GM12878 (cell line): ENCODE measurements at regions not wholly inside any gene's neighbourhood (a gene's known extent, or its start where the extent isn't known, plus 50 kb on each side); places are given as distances from the start of the nearest gene placed in this dataset.

ENCODE experiments used
- ASH2L ChIP-seq: fragments of 300-600, 200-600 bp; sonication (generic); IDR thresholded peaks from 2 replicates; pipeline ENCODE4 v1.6.1; 2017; ENCODE audit warnings: low read depth, mild to moderate bottlenecking, borderline replicate concordance
- CBX5 ChIP-seq: sonication (generic); IDR thresholded peaks from 2 replicates; pipeline ENCODE4 v1.6.1; 2016; ENCODE audit warnings: low read depth, moderate library complexity, mild to moderate bottlenecking, inconsistent platforms
- CTCF ChIP-seq, 3 experiments: IDR thresholded peaks in 2 of 3; conservative IDR thresholded peaks in 1 of 3; 2 replicates each; pipeline ENCODE4 v1.5.1; 2011; ENCODE audit warnings: low read depth in 3 of 3, low read length in 3 of 3, mild to moderate bottlenecking in 3 of 3, control low read depth in 2 of 3, moderate library complexity in 2 of 3, inconsistent platforms in 1 of 3, mixed read lengths in 1 of 3; ENCODE audit not compliant: control insufficient read depth in 2 of 3, insufficient read depth in 1 of 3; ENCODE audit errors: extremely low read depth in 1 of 3
- FOXK2 ChIP-seq: fragments of 450-650 bp; IDR thresholded peaks from 2 replicates; pipeline ENCODE4 v1.6.1; 2017; ENCODE audit warnings: mild to moderate bottlenecking, moderate library complexity
- SREBF2 ChIP-seq: IDR thresholded peaks from 2 replicates; pipeline ENCODE4 v1.6.1; 2012; ENCODE audit warnings: mild to moderate bottlenecking, low read length
- STAT1 ChIP-seq: fragments of 450-650 bp; conservative IDR thresholded peaks from 2 replicates; pipeline ENCODE4 v1.6.1; 2014; ENCODE audit warnings: antibody characterized with exemption, mild to moderate bottlenecking
- ZNF24 ChIP-seq: fragments of 450-650 bp; IDR thresholded peaks from 2 replicates; pipeline ENCODE4 v1.6.1; 2017; ENCODE audit warnings: antibody characterized with exemption, mild to moderate bottlenecking
- ZZZ3 ChIP-seq: IDR thresholded peaks from 2 replicates; pipeline ENCODE4 v1.6.1; 2011; ENCODE audit warnings: low read depth; ENCODE audit not compliant: control insufficient read depth, insufficient read length

DNA sequence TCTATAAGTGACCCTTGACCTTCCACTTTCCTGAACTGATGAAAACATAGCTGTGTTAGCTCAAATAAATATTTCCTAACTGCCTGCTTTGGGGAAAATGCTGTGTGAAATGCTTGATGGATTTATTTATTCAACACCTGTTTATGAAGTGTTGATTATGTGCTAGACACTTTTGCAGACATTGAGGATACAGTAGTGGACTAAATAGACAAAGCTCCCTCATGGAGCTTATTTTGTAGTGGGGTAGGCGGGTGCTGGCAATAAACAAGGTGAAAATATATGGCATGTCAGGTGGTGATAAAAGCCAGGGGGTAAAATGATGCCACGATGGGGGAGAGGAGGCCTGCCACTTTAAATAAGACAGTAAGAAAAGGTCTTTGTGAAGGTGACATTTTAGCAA is 50.2 kb upstream of the TLR3 start:
- no peak for TF ChIP-seq STAT1
- TF ChIP-seq FOXK2: no peak
- no peak for TF ChIP-seq CTCF (IDR thresholded peaks at IDR 0.05 in 2 of 3, conservative IDR thresholded peaks at IDR 0.05 in 1 of 3; ENCODE audit: control insufficient read depth in 2 of 3, extremely low read depth in 1 of 3, insufficient read depth in 1 of 3, low read depth in 3 of 3, low read length in 3 of 3)
- TF ChIP-seq CBX5: no peak
- no peak for TF ChIP-seq ASH2L
- TF ChIP-seq SREBF2: no peak
- no peak for TF ChIP-seq ZNF24
- TF ChIP-seq ZZZ3: no peak
